H9 (cell line): ENCODE measurements at regions not wholly inside any gene's neighbourhood (a gene's known extent, or its start where the extent isn't known, plus 50 kb on each side); places are given as distances from the start of the nearest gene placed in this dataset.

Experiments used
- DNase-seq: peaks from one replicate; pipeline ENCODE4 v3.0.0-alpha.2; 2017
- H2AFZ ChIP-seq: one replicate; pipeline ENCODE4 v1.6.1; 2013; ENCODE audit warnings: mild to moderate bottlenecking, low read length, control low read depth, moderate library complexity
- H2AK5ac ChIP-seq: 2 replicates; pipeline ENCODE4 v1.6.1; 2013; ENCODE audit warnings: low read length, control low read depth, mixed read lengths; ENCODE audit not compliant: insufficient read length
- H2BK120ac ChIP-seq: one replicate; pipeline ENCODE4 v1.6.1; 2013; ENCODE audit warnings: low read depth, mild to moderate bottlenecking, low read length, control low read depth, inconsistent platforms; ENCODE audit not compliant: poor library complexity, severe bottlenecking
- H2BK12ac ChIP-seq: 2 replicates; pipeline ENCODE4 v1.6.1; 2013; ENCODE audit warnings: low read length, control low read depth, mixed read lengths, low read depth; ENCODE audit not compliant: insufficient read length
- H2BK15ac ChIP-seq: 2 replicates; pipeline ENCODE4 v1.6.1; 2013; ENCODE audit warnings: low read depth, low read length, control low read depth
- H2BK20ac ChIP-seq: one replicate; pipeline ENCODE4 v1.6.1; 2013; ENCODE audit warnings: low read depth, mild to moderate bottlenecking, low read length, control low read depth, inconsistent platforms; ENCODE audit not compliant: poor library complexity, severe bottlenecking
- H2BK5ac ChIP-seq: 2 replicates; pipeline ENCODE4 v1.6.1; 2013; ENCODE audit warnings: low read length, control low read depth, mixed read lengths; ENCODE audit not compliant: insufficient read length
- H3K14ac ChIP-seq: 2 replicates; pipeline ENCODE4 v1.6.1; 2013; ENCODE audit warnings: low read length, control low read depth; ENCODE audit not compliant: insufficient read depth
- H3K18ac ChIP-seq: 2 replicates; pipeline ENCODE4 v1.6.1; 2013; ENCODE audit warnings: low read depth, mild to moderate bottlenecking, mixed read lengths, low read length, control low read depth; ENCODE audit not compliant: insufficient read length
- H3K23ac ChIP-seq: 2 replicates; pipeline ENCODE4 v1.6.1; 2013; ENCODE audit warnings: low read length, control low read depth, mixed read lengths, low read depth; ENCODE audit not compliant: insufficient read length
- H3K23me2 ChIP-seq: 2 replicates; pipeline ENCODE4 v1.6.1; 2013; ENCODE audit warnings: low read depth, mild to moderate bottlenecking, mixed read lengths, low read length, control low read depth; ENCODE audit not compliant: insufficient read length, poor library complexity, severe bottlenecking
- H3K27ac ChIP-seq: 2 replicates; pipeline ENCODE4 v1.5.1; 2013; ENCODE audit warnings: low read length, control low read depth, mixed read lengths, low read depth; ENCODE audit not compliant: insufficient read length
- H3K27me3 ChIP-seq: 2 replicates; pipeline ENCODE4 v1.6.1; 2013; ENCODE audit warnings: low read length, control low read depth, inconsistent platforms; ENCODE audit not compliant: insufficient read depth
- H3K4ac ChIP-seq: 2 replicates; pipeline ENCODE4 v1.6.1; 2013; ENCODE audit warnings: low read depth, mild to moderate bottlenecking, control low read depth, inconsistent platforms, low read length, moderate library complexity
- H3K4me1 ChIP-seq: 2 replicates; pipeline ENCODE4 v1.6.1; 2013; ENCODE audit warnings: low read length, control low read depth, inconsistent platforms; ENCODE audit not compliant: insufficient read depth
- H3K4me2 ChIP-seq: 2 replicates; pipeline ENCODE4 v1.6.1; 2013; ENCODE audit warnings: low read length, control low read depth, mixed read lengths; ENCODE audit not compliant: insufficient read length, insufficient read depth
- H3K56ac ChIP-seq: 2 replicates; pipeline ENCODE4 v1.6.1; 2013; ENCODE audit warnings: low read depth, mild to moderate bottlenecking, mixed read lengths, low read length, control low read depth; ENCODE audit not compliant: insufficient read length
- H3K79me1 ChIP-seq: 2 replicates; pipeline ENCODE4 v1.6.1; 2013; ENCODE audit warnings: low read depth, mild to moderate bottlenecking, moderate library complexity, low read length, control low read depth, inconsistent platforms; ENCODE audit not compliant: insufficient read depth, poor library complexity, severe bottlenecking
- H3K79me2 ChIP-seq: 2 replicates; pipeline ENCODE4 v1.6.1; 2013; ENCODE audit warnings: low read length, control low read depth, inconsistent platforms; ENCODE audit not compliant: insufficient read depth
- H3K9ac ChIP-seq: 2 replicates; pipeline ENCODE4 v1.6.1; 2013; ENCODE audit warnings: low read length, control low read depth, mixed read lengths; ENCODE audit not compliant: insufficient read length; ENCODE audit errors: extremely low read depth
- H3K9me3 ChIP-seq: one replicate; pipeline ENCODE4 v1.6.1; 2013; ENCODE audit warnings: low read depth, low read length, inconsistent platforms; ENCODE audit not compliant: control insufficient read depth
- H3T11ph ChIP-seq: one replicate; pipeline ENCODE4 v1.6.1; 2013; ENCODE audit warnings: mild to moderate bottlenecking, low read length, control low read depth, inconsistent platforms
- H4K20me1 ChIP-seq: one replicate; pipeline ENCODE4 v1.6.1; 2013; ENCODE audit not compliant: control insufficient read depth, insufficient read length, insufficient read depth
- H4K5ac ChIP-seq: 2 replicates; pipeline ENCODE4 v1.6.1; 2013; ENCODE audit warnings: low read depth, mild to moderate bottlenecking, mixed read lengths, low read length, control low read depth; ENCODE audit not compliant: insufficient read length
- H4K8ac ChIP-seq: replicated peaks from 2 replicates; pipeline ENCODE4 v1.6.1; 2013; ENCODE audit warnings: low read length, control low read depth, mixed read lengths, low read depth; ENCODE audit not compliant: insufficient read length
- H4K91ac ChIP-seq: 2 replicates; pipeline ENCODE4 v1.6.1; 2013; ENCODE audit warnings: low read depth, mild to moderate bottlenecking, moderate library complexity, mixed read lengths, low read length, control low read depth; ENCODE audit not compliant: insufficient read length
- H3K27ac Mint-ChIP-seq, 3 experiments: 2 replicates in 2 of 3; 3 replicates in 1 of 3; pipeline ENCODE4 v1.8.0; 2020 to 2021; ENCODE audit warnings: mixed read lengths in 3 of 3, mild to moderate bottlenecking in 1 of 3, moderate library complexity in 1 of 3
- H3K27me3 Mint-ChIP-seq: 2 replicates; pipeline ENCODE4 v1.8.0; 2021; ENCODE audit warnings: low read depth, mild to moderate bottlenecking, moderate library complexity, mixed read lengths
- H3K36me3 Mint-ChIP-seq, 3 experiments: 2 replicates in 2 of 3; 3 replicates in 1 of 3; pipeline ENCODE4 v1.8.0; 2020 to 2021; ENCODE audit warnings: low read depth in 3 of 3, mixed read lengths in 3 of 3; ENCODE audit not compliant: insufficient read depth in 1 of 3
- H3K4me1 Mint-ChIP-seq, 2 experiments: 2 replicates each; pipeline ENCODE4 v1.8.0; 2020; ENCODE audit warnings: mixed read lengths in 2 of 2
- H3K4me3 Mint-ChIP-seq, 2 experiments: 2 replicates in 1 of 2; 3 replicates in 1 of 2; pipeline ENCODE4 v1.8.0; 2020 to 2021; ENCODE audit warnings: mild to moderate bottlenecking in 2 of 2, mixed read lengths in 2 of 2, moderate library complexity in 1 of 2
- H3K9me3 Mint-ChIP-seq, 2 experiments: 2 replicates in 1 of 2; 3 replicates in 1 of 2; pipeline ENCODE4 v1.8.0; 2020; ENCODE audit warnings: mild to moderate bottlenecking in 2 of 2, mixed read lengths in 2 of 2, moderate library complexity in 1 of 2
- CTCF ChIP-seq: fragments of 200-600 bp; sonication (generic); conservative IDR thresholded peaks from 3 replicates; pipeline ENCODE4 v1.8.0; 2021; ENCODE audit warnings: antibody characterized with exemption, mild to moderate bottlenecking
- WGBS: extraction: QIAGEN DNeasy Blood & Tissue Kit; methylation state at CpG from one replicate; pipeline ENCODE4 v1.1.7; 2013; ENCODE audit warnings: missing lambda C conversion rate, low lambda C conversion rate, mixed read lengths; ENCODE audit not compliant: insufficient read length; ENCODE audit errors: extremely low coverage; 5-methylcytosine and 5-hydroxymethylcytosine counted together

- Histone ChIP-seq H4K8ac (no peak overlapping the region), H3K79me1 (no peaks in the 10 kb centered on the region), H3K56ac (no peak overlapping the region), H2BK120ac (no peak overlapping the region), H3K9ac (no peak overlapping the region), H3K23me2 (no peaks in the 10 kb centered on the region), H3T11ph (no peak overlapping the region), H3K4me1 (no peaks in the 10 kb centered on the region), H3K9me3 (no peaks in the 10 kb centered on the region), H3K4me2 (no peak overlapping the region), H4K91ac (no peak overlapping the region), H4K5ac (no peak overlapping the region), H2AK5ac (no peak overlapping the region), H3K4ac (no peak overlapping the region), H4K20me1 (no peaks in the 10 kb centered on the region), H3K27ac (no peak overlapping the region), H2BK20ac (no peak overlapping the region), H2BK15ac (no peak overlapping the region), H2BK12ac (no peak overlapping the region), H2AFZ (no peak overlapping the region), H3K23ac (no peak overlapping the region), H2BK5ac (no peak overlapping the region), H3K27me3 (no peaks in the 10 kb centered on the region), H3K18ac (no peak overlapping the region), H3K79me2 (no peaks in the 10 kb centered on the region), H3K14ac (no peak overlapping the region)
- TF ChIP-seq CTCF = no peak
- H3K4me3 Mint-ChIP-seq = no peak overlapping the region
- WGBS = no CpG with 5 or more reads among the region's 3 CpGs
- no peaks in the 10 kb centered on the region for H3K27me3 Mint-ChIP-seq
- H3K36me3 Mint-ChIP-seq = no peaks in the 10 kb centered on the region
- no peak overlapping the region for H3K27ac Mint-ChIP-seq
- no peaks in the 10 kb centered on the region for H3K9me3 Mint-ChIP-seq
- no peaks in the 10 kb centered on the region for H3K4me1 Mint-ChIP-seq
- DNase-seq = no peak
These were observed 437.5 kb downstream of the HTR1B start for GRCh38 chr6:77025736-77026223.
